ENCODE measurements at regions not wholly inside any gene's neighbourhood (a gene's known extent, or its start where the extent isn't known, plus 50 kb on each side); places are given as distances from the start of the nearest gene placed in this dataset.

DNA sequence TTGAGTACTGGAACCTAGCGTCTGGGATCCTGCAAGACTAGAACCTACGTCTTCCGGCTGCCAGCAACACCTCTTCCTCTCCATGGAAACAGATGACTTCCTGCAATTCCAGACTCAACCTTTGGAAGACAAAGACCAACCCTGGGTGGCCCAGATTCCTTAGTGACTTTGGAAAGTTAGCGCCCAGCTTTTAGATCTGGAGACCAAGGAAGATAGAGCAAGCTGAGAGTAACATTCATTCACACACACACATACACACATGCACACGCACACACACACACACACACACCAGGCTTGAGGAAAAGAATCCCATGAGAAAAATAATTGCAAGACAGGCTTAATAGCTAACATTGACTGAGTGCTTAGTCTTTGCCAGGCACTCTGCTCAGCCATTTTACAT lies 788.9 kb downstream of the UQCRFS1 start:
- TF ChIP-seq POLR2A (IDR thresholded peaks at IDR 0.05) = no peak
- ATAC-seq (no peak), DNase-seq (no peak)
- Histone ChIP-seq H3K4me1 (no peaks in the 10 kb centered on the region), H3K27ac (no peak overlapping the region), H3K27me3 (no peaks in the 10 kb centered on the region), H3K9me3 (no peaks in the 10 kb centered on the region), H3K4me3 (no peak overlapping the region), H3K36me3 (no peaks in the 10 kb centered on the region)
- intact Hi-C loops (cut with DNase I) = no loop called here
- 46% methylated on average over 4 of the region's 5 CpGs for WGBS (ENCODE audit: insufficient coverage, low coverage, low lambda C conversion rate, missing lambda C conversion rate)

DNA sequence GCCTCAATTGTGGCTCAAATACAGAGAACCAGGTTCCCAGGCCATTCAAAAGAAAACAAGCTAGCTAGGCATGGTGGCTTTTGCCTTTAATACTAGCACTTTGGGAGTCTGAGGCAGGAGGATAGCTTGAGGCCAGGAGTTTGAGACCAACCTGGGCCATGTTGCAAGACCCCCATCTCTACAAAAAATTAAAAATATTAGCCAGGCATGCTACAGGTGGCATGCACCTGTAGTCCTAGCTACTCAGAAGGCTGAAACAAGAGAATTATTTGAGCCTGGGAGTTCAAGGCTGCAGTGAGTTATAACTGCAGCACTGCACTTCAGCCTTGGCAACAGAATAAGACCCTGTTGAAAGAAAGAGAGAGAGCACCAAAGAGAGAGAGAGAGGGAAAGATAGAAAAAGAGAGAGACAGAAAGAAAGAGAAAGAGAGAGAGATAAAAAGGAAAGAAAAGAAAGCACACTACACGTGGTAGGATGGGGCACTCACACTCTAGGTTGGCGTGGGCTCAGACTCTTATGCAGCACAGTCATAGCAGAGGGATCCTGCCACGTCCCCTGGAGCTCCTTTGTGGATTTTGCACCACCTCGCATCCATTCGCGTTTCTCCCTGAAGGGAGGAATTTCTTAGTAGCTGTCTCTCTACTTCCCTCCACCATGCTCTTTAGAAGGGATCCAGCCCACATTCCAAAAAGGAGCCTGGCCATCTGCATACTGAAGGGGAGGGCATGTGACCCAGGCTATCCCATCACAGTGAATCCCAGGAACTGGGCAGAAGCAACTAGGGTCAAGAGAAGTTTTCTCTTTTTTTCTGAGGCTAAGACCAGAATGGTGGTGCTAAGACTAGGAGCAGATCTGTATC lies 789.9 kb downstream of the UQCRFS1 start:
- no peak for ATAC-seq
- H3K27me3 ChIP-seq = no peaks in the 10 kb centered on the region

DNA sequence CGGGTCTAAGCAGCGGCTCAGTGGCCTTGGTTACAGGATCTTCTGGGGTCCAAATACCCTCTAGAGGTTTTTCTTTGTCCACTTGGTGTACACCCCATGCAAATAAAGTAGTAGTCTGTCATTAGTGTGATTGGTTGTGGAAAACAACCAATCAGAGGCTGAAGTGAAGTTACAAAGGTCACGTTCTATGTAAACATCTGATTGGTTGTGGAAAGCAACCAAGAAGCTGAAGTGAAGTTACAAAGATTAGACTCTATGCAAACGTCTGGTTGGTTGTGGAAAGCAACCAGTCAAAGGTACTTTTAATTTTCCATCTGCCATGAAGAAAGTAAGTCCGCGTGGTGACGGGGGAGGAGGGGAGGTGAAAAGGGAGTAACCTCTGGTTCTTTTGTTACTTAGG lies 790.9 kb downstream of the UQCRFS1 start:
- ATAC-seq (no peak), DNase-seq (no peak)
- Histone ChIP-seq H3K4me1 (no peaks in the 10 kb centered on the region), H3K36me3 (no peaks in the 10 kb centered on the region), H3K9me3 (no peaks in the 10 kb centered on the region), H3K27me3 (no peaks in the 10 kb centered on the region), H3K4me3 (no peak overlapping the region), H3K27ac (no peak overlapping the region)
- WGBS (ENCODE audit: insufficient coverage, low coverage, low lambda C conversion rate, missing lambda C conversion rate) = 60% methylated on average over 7 of the region's 7 CpGs
- intact Hi-C loops (cut with DNase I) = no loop called here
- no peak for TF ChIP-seq CTCF (IDR thresholded peaks at IDR 0.05)

More for the DNA sequence above, 789.9 kb downstream of the UQCRFS1 start:
- H3K27ac ChIP-seq = no peak overlapping the region
- H3K4me1 ChIP-seq = no peaks in the 10 kb centered on the region
- TF ChIP-seq CTCF (IDR thresholded peaks at IDR 0.05) (no peak), POLR2A (IDR thresholded peaks at IDR 0.05) (no peak)
- intact Hi-C loops (cut with DNase I) = no loop called here
- no peaks in the 10 kb centered on the region for H3K9me3 ChIP-seq
- no peaks in the 10 kb centered on the region for H3K36me3 ChIP-seq
- WGBS (ENCODE audit: insufficient coverage, low coverage, low lambda C conversion rate, missing lambda C conversion rate) = 19% methylated on average over 4 of the region's 6 CpGs
- no peak for DNase-seq
- H3K4me3 ChIP-seq = no peak overlapping the region

- peak in 1 of 4 donors; percentile 31 for ATAC-seq
- intact Hi-C loops (cut with DNase I) = no loop called here
These were observed 792.0 kb downstream of the UQCRFS1 start for GRCh38 chr19:28420811-28421550.

More at GRCh38 chr19:28420811-28421550, 792.0 kb downstream of the UQCRFS1 start:
- no peaks in the 10 kb centered on the region for H3K9me3 ChIP-seq
- no peak overlapping the region for H3K4me3 ChIP-seq
- no peaks in the 10 kb centered on the region for H3K4me1 ChIP-seq
- DNase-seq = no peak
- no peak overlapping the region for H3K27ac ChIP-seq
- no peak for TF ChIP-seq POLR2A (IDR thresholded peaks at IDR 0.05)
- TF ChIP-seq CTCF (IDR thresholded peaks at IDR 0.05) = no peak
- 32% methylated on average over 8 of the region's 13 CpGs for WGBS (ENCODE audit: insufficient coverage, low coverage, low lambda C conversion rate, missing lambda C conversion rate)
- no peaks in the 10 kb centered on the region for H3K27me3 ChIP-seq
- H3K36me3 ChIP-seq = no peaks in the 10 kb centered on the region
